ENCODE measurements at regions not wholly inside any gene's neighbourhood (a gene's known extent, or its start where the extent isn't known, plus 50 kb on each side); places are given as distances from the start of the nearest gene placed in this dataset.

DNA sequence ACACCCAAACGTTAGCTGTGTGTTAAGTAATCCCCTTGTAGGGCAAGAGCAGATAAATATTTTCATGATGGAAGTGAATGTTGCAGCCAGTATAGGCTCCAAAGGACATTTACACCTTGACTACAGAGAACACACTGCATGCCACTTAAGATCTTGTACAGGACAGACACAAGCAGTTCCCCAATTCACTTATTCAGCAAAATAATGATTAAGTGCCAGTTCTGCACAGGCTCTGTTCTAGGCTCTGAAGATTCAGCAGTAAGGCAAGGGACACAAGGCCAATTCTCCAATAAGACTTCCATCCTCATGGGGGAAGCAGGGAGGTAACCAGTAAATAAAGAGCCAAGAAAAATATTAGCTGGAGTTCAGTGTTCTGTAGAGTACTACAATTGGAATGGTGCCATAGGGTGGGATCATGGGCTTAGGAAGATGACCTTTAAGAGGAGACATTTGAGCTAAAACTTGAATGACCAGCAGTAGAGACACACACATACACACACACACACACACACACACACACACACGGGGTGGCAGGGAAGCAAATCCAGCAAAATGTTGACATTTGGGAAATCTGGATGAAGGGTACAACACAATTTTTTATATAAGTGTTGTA, 199.9 kb upstream of the JUN start:
- Histone ChIP-seq H3K27ac (no peak overlapping the region), H3K4me1 (ENCODE audit: insufficient read depth) (peaks cover 10% of the 10 kb centered on the region), H3K4me3 (no peak overlapping the region), H3K9me3 (no peaks in the 10 kb centered on the region), H3K27me3 (no peaks in the 10 kb centered on the region), H3K36me3 (no peaks in the 10 kb centered on the region)
- TF ChIP-seq EP300 (IDR thresholded peaks at IDR 0.05) (no peak), POLR2A (IDR thresholded peaks at IDR 0.05) (no peak)
- TF ChIP-seq, protein P1, sequence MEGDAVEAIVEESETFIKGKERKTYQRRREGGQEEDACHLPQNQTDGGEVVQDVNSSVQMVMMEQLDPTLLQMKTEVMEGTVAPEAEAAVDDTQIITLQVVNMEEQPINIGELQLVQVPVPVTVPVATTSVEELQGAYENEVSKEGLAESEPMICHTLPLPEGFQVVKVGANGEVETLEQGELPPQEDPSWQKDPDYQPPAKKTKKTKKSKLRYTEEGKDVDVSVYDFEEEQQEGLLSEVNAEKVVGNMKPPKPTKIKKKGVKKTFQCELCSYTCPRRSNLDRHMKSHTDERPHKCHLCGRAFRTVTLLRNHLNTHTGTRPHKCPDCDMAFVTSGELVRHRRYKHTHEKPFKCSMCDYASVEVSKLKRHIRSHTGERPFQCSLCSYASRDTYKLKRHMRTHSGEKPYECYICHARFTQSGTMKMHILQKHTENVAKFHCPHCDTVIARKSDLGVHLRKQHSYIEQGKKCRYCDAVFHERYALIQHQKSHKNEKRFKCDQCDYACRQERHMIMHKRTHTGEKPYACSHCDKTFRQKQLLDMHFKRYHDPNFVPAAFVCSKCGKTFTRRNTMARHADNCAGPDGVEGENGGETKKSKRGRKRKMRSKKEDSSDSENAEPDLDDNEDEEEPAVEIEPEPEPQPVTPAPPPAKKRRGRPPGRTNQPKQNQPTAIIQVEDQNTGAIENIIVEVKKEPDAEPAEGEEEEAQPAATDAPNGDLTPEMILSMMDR (IDR thresholded peaks at IDR 0.05) = no peak
- intact Hi-C loops (cut with DNase I) = loop anchor here in 1 of 4 donors (10.0 kb wide), 1 partner anchor 161 kb away; no protein-coding TSS in a partner anchor
- WGBS, 3 donors = 32 to 34% (median 32%) methylated on average over 2 of the region's 2 CpGs
- DNase-seq = no peak

DNA sequence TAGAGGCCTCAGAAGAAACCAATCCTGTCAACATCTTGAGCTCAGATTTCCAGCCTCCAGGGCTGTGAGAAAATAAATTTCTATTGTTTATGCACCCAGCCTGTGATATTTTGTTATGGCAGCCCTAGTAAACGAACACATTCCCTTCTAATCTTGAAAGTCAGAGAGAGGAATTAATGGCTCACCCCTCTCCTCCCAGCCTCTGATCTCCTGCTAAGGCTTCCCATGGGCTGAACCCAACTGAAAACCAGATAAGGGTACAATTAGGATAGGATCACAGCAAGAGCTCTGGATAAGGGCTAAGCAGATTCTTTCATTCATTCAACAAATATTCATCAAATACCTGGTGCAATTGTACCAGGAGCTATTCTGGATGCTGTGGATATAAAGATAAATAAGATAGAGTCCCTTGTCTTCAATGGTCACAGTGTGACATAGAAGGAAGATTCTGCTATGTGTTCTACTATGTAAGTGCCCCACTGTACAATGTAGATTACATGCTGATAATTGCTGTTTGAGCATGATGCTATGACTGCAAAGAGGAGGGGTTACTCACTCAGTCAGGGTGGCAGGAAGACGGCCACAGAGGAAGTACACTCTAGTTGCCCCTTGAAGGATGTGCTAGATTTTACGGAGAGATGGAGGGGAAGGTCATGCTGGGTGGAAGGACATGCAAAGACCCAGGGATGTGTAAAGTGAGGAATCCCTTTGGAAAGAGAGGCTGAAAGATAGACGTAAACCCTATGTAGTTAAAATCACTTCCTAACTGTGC, 203.3 kb upstream of the JUN start:
- H3K27ac ChIP-seq = no peak overlapping the region
- no peaks in the 10 kb centered on the region for H3K27me3 ChIP-seq
- 61 to 67% (median 64%) methylated on average over 4 of the region's 4 CpGs for WGBS, 3 donors

DNA sequence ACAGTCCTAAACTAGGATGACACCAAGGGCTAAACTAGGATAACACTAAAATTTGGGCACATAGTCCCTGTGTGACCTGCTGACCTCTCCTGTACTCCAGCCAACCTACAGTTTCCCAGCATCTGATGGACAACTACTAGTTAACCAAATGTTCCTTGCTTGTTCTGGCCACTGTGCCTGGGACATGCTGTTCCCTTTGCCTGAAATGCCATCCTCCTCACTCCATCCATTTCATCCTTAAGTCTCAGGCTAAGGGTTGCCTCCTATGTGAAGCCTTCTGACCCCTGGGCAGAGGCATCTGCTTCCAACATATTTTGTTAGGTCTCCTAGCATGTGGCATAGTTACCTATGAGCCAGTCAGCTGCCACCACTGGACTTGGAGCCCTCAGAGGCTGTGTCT, 204.9 kb upstream of the JUN start:
- H3K27me3 ChIP-seq = no peaks in the 10 kb centered on the region
- peaks cover 1% of the 10 kb centered on the region for H3K4me1 ChIP-seq (ENCODE audit: insufficient read depth)
- DNase-seq = no peak
- no peak overlapping the region for H3K4me3 ChIP-seq
- H3K27ac ChIP-seq = no peak overlapping the region
- intact Hi-C loops (cut with DNase I) = loop anchor here in 1 of 4 donors (10.0 kb wide), 1 partner anchor 156 kb away; no protein-coding TSS in a partner anchor
- H3K36me3 ChIP-seq = no peaks in the 10 kb centered on the region
- TF ChIP-seq POLR2A (IDR thresholded peaks at IDR 0.05) (no peak), EP300 (IDR thresholded peaks at IDR 0.05) (no peak)
- TF ChIP-seq, protein P1 (IDR thresholded peaks at IDR 0.05) = no peak
- no peaks in the 10 kb centered on the region for H3K9me3 ChIP-seq

More for the DNA sequence above, 203.3 kb upstream of the JUN start:
- intact Hi-C loops (cut with DNase I) = loop anchor here in 1 of 4 donors (10.0 kb wide), 1 partner anchor 158 kb away; no protein-coding TSS in a partner anchor
- Histone ChIP-seq H3K36me3 (no peaks in the 10 kb centered on the region), H3K9me3 (no peaks in the 10 kb centered on the region), H3K4me1 (ENCODE audit: insufficient read depth) (peaks cover 9% of the 10 kb centered on the region), H3K4me3 (no peak overlapping the region)
- TF ChIP-seq EP300 (IDR thresholded peaks at IDR 0.05) (no peak), POLR2A (IDR thresholded peaks at IDR 0.05) (no peak)
- TF ChIP-seq, protein P1 (IDR thresholded peaks at IDR 0.05) = no peak
- DNase-seq = no peak

DNA sequence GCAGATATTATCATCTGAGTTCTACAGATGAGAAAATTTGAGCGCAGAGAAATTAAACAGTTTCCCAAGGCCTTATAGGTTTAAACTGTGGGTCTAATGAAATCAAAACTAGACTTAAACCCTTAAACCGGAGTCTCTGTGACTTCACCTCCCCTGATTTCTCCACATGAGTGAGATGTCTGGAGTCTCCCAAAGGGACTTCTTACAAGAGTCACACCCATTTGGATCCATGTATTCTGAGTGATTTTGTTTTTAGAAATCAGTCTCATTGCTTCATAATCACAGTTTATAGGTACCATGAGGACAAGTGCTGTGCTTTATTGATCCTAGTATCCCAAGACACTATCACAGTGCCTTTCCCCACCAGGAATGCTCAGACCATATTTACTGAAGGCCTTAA, 206.0 kb upstream of the JUN start:
- H3K36me3 ChIP-seq = no peaks in the 10 kb centered on the region
- WGBS, 3 donors = 93 to 95% (median 95%) methylated on average over 2 of the region's 2 CpGs
- TF ChIP-seq, protein P1 (IDR thresholded peaks at IDR 0.05) = no peak
- TF ChIP-seq POLR2A (IDR thresholded peaks at IDR 0.05) = no peak
- TF ChIP-seq EP300 (IDR thresholded peaks at IDR 0.05) = no peak

More for the DNA sequence above, 206.0 kb upstream of the JUN start:
- peaks cover 1% of the 10 kb centered on the region for H3K4me1 ChIP-seq (ENCODE audit: insufficient read depth)
- no peak for DNase-seq
- H3K9me3 ChIP-seq = no peaks in the 10 kb centered on the region
- H3K4me3 ChIP-seq = no peak overlapping the region
- no peaks in the 10 kb centered on the region for H3K27me3 ChIP-seq
- no peak overlapping the region for H3K27ac ChIP-seq
- intact Hi-C loops (cut with DNase I) = loop anchor here in 1 of 4 donors (10.0 kb wide), 1 partner anchor 155 kb away; no protein-coding TSS in a partner anchor

All from ovary (tissue), 7 donors.